ENCODE measurements at regions not wholly inside any gene's neighbourhood (a gene's known extent, or its start where the extent isn't known, plus 50 kb on each side); places are given as distances from the start of the nearest gene placed in this dataset.

DNA sequence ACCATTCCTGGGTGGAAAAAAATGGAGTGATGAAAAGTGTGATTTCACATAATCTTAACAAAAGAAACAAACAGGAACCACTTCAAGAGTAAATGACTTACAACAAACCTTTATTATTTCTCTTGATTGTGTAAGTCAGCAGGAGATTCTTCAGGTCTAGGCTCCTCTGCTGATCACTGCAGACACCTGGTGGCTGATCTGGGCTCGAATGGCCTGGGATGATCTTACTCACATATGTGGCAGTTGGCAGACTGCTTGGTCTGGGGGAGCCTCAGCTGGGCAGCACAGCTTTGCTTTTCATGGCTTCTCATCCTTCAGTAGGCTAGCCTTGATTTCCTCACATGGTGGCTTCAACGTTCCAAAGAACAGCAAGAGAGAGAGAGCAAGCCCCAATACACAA lies 215.4 kb upstream of the PRICKLE1 start:
- no peak for DNase-seq (ENCODE audit: low read depth)
- TF ChIP-seq, protein P1, sequence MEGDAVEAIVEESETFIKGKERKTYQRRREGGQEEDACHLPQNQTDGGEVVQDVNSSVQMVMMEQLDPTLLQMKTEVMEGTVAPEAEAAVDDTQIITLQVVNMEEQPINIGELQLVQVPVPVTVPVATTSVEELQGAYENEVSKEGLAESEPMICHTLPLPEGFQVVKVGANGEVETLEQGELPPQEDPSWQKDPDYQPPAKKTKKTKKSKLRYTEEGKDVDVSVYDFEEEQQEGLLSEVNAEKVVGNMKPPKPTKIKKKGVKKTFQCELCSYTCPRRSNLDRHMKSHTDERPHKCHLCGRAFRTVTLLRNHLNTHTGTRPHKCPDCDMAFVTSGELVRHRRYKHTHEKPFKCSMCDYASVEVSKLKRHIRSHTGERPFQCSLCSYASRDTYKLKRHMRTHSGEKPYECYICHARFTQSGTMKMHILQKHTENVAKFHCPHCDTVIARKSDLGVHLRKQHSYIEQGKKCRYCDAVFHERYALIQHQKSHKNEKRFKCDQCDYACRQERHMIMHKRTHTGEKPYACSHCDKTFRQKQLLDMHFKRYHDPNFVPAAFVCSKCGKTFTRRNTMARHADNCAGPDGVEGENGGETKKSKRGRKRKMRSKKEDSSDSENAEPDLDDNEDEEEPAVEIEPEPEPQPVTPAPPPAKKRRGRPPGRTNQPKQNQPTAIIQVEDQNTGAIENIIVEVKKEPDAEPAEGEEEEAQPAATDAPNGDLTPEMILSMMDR (conservative IDR thresholded peaks at IDR 0.05; ENCODE audit: low read length): no peak
- H3K4me3 ChIP-seq (ENCODE audit: low read length): no peak overlapping the region

DNA sequence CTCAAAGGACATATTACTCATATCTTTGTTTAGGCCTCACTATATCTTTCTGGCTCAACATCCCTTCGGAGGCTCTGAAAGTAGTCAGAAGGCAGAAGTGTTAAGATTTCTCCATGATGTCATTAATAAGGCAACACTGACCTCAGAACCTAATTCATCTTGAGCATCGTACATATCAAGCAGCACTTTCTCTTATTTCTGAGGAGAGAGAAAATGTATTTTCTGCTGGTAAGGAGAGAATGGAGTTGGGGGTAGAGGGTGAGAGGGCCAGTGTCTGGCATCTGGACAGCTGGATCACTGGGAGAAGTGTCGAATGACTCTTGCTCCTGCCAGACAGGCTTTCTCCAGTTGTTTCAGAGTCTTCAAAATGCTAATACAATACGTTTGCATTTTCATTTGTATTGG lies 213.2 kb upstream of the PRICKLE1 start:
- DNase-seq (ENCODE audit: low read depth): no peak
- no peak overlapping the region for H3K4me3 ChIP-seq (ENCODE audit: low read length)
- TF ChIP-seq, protein P1 (conservative IDR thresholded peaks at IDR 0.05; ENCODE audit: low read length): no peak

DNA sequence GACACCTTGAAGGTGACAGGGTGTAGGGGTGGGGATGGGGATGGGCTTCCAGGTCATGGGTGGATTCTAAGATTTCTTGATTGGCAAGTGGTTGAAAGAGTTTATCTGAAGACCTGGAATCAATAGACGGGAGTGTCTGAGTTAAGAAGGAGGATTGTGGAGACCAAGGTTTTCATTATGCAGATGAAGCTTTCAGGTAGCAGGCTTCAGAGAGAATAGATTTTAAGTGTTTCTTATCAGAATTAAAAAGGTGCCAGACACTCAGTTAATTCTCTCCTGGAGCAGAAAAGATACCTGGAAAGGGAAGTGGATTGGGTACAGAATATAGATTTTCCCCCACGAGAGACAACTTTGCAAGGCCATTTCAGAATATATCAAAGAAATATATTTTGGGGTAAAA lies 211.7 kb upstream of the PRICKLE1 start:
- H3K4me3 ChIP-seq (ENCODE audit: low read length): no peak overlapping the region
- TF ChIP-seq, protein P1 (conservative IDR thresholded peaks at IDR 0.05; ENCODE audit: low read length): no peak
- no peak for DNase-seq (ENCODE audit: low read depth)

DNA sequence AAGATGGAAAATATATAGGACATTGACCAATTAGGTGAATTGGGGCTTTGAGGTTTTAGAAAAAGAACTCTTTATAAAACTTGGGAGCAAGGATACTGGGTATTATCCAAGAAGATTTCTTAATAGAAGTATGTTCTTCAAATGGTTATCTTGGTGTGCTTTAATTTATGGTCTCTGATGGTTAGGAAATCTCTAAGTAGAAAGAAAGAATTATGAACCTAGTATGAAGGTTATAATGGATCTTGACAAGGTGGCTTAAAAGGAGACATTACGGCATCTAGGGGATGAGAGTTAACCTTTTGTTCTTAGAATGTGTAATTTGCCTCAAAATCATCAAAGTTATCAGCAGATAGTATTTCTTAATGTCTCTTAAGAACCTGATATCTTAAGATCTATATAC lies 210.4 kb upstream of the PRICKLE1 start:
- TF ChIP-seq, protein P1 (conservative IDR thresholded peaks at IDR 0.05; ENCODE audit: low read length): no peak
- no peak for DNase-seq (ENCODE audit: low read depth)
- no peak overlapping the region for H3K4me3 ChIP-seq (ENCODE audit: low read length)

DNA sequence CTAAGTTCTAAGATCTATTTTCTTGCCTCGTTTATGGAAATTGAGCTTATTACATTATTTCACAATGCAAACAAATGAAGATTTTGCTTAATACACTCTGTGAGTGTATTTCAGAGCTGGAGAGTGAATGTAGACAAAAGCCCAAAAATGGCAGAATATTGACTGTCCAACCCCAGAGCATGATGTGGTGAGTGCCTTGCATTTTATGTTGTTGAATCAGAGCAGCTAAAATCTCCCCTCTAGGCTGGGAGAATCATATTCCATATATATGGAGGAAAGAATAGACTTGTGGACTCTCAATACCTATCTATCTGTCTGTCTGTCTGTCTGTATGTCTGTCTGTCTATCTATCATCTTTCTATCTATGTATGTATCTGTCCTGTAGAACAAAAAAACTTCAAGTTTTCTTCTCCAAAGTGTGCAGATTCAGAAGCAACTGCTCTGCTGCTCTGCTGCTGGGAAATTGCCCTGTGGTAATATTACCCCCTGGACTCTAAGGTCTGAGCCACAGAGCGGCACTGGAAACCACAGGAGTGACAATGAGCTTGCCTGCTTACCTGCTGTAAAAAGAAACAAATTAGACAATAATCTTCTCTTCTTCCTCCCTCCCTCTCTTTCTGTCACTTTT lies 209.4 kb upstream of the PRICKLE1 start:
- H3K4me3 ChIP-seq (ENCODE audit: low read length): no peak overlapping the region
- DNase-seq (ENCODE audit: low read depth): peak; percentile 49
- TF ChIP-seq, protein P1 (conservative IDR thresholded peaks at IDR 0.05; ENCODE audit: low read length): no peak

DNA sequence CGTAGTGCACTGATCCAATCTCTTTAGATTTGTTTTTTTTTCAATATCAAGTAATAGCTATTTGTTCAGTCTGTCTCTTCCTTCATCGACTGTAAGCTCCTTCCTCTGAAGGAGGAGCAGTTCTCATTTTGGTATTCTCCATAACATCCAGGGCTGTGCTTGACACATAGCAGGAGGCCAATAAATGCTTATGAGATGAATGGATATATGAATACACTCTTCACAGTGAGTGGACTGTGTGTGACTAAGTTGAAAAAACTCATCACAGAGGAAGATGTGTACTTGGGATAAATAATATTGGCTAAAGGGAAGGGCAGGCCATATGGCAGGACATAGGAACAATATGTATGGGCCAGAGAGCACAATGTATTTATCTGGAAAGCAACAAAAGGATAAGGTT lies 205.3 kb upstream of the PRICKLE1 start:
- TF ChIP-seq, protein P1 (conservative IDR thresholded peaks at IDR 0.05; ENCODE audit: low read length): no peak
- DNase-seq (ENCODE audit: low read depth): peak; percentile 3
- no peak overlapping the region for H3K4me3 ChIP-seq (ENCODE audit: low read length)

DNA sequence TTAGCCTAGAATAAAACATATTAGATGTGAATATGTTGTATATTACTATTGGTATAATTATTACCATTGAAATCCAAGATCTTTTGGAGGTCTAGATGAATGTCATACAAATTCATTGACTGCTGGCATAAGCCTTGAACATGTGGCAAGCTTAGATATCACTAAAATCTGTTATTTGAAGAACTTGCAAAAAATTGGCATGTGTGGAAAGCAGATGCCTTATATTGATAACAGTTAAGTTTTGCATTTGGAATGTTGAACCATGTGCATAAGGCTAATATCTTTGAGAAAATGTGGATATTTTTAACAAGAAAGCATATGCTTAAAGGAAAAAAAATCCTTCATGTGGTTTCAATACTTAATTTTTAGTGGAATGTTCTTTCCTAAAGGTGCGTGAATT lies 203.6 kb upstream of the PRICKLE1 start:
- TF ChIP-seq, protein P1 (conservative IDR thresholded peaks at IDR 0.05; ENCODE audit: low read length): no peak
- H3K4me3 ChIP-seq (ENCODE audit: low read length): no peak overlapping the region

More for the DNA sequence above, 203.6 kb upstream of the PRICKLE1 start:
- DNase-seq (ENCODE audit: low read depth): no peak

Measured in AG10803 (cell line).